GM21360 (cell line): ENCODE measurements at regions not wholly inside any gene's neighbourhood (a gene's known extent, or its start where the extent isn't known, plus 50 kb on each side); places are given as distances from the start of the nearest gene placed in this dataset.

Source experiments
- ATAC-seq: cut with Tn5 transposase; IDR thresholded peaks from one replicate; pipeline ENCODE4 v1.9.1; 2021; ENCODE audit warnings: mild to moderate bottlenecking, moderate library complexity; ENCODE audit not compliant: unreplicated experiment

DNA sequence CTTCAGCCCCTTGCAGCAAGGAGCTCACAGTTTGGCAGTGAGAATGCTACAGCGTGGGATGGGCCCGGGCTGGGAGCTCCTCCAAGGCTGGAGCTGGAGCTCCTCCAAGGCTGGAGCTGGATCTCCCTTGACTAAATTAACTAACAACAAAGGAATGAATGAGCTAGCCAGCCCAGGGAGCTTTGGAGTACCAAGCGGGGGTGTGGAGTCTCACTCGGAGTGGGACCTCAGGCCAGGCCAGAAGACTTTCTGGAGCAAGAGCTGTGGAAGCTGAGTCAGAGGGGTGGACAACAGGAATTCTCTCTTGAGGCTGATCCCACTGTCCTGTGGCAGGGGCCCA, 244.7 kb upstream of the HS6ST1 start:
- no peak for ATAC-seq

GRCh38 chr2:128564131-128564530, 245.5 kb upstream of the HS6ST1 start:
- no peak for ATAC-seq

- no peak for ATAC-seq
These were observed 245.9 kb upstream of the HS6ST1 start for GRCh38 chr2:128564551-128564950.

GRCh38 chr2:128565441-128565840, 246.8 kb upstream of the HS6ST1 start:
- ATAC-seq = no peak

GRCh38 chr2:128566671-128567070, 248.0 kb upstream of the HS6ST1 start:
- ATAC-seq = no peak

DNA sequence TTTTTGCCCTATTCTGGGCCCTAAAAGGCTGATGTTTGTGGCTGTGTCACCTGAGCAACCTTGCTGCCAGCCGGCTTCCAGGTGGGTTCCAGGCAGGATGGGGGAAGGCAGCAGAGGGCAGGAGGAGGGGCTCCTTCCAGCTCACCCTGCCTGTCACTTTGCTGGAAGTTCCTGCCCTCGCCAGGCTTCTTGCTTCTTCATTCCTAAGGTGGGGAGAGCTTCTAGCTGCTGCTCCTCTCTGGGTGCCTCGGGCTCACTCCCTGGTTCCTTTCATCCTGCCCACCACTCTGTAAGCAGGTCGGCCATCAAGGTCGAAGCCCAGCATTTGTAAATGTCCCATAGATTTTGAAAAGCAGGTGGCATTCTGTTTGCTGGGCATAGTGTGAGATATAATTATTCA, 249.4 kb upstream of the HS6ST1 start:
- no peak for ATAC-seq

DNA sequence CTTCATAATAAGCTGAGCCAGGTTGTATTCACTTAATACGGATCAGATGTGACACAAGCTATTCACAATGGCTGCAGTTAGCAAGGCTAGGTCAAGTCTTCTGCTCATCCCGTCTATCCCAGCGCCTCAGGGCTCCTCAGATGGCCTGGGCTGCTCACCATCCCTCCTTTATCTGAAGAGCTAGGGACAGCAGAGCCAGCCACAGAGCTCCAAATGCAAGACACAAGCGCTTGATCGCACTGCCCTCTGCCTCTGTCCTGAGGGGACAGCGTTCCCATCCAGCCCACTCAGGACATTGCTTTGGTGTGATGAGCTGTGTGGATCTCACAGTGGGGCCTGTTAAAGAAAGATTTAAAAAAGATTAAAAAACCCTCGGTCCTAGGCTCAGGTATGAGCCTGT, 254.4 kb upstream of the HS6ST1 start:
- no peak for ATAC-seq

GRCh38 chr2:128573531-128573930, 254.9 kb upstream of the HS6ST1 start:
- ATAC-seq = no peak

DNA sequence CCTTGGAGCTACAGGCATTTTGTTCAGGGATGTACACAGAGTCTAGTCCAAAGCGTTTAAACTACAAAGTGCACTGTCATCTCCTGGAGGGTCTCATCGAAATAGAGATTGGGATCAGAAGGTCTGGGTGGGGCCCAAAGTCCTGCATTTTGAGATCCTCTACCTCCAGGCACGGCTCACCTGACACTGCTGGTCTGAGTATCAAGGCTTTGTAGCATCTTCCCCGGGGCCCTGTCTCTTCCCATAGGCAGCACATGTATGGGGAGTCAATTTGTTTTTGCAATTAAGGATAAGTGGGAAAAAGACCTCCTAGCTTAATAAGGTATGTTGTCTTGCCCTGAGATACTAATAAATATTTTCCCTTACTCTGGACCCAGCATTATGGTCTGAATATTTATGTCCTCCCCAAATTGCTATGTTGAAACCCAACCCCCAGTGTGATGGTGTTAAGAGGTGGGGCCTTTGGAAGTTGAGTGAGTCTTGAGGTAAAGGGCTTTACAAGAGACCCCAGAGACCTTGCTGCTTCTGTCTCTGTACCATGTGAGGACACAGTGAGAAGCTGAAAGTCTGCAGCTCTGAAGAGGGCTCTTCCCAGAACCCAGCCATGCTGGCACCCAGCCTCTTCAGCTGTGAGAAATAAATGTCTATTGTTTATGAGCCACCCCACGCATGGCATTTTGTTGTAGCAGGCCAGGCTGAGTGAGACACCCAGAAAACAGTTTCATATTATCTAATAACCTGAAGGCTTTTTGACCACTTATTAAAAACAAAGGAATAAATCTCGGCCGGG, 258.7 kb upstream of the HS6ST1 start:
- ATAC-seq = no peak

DNA sequence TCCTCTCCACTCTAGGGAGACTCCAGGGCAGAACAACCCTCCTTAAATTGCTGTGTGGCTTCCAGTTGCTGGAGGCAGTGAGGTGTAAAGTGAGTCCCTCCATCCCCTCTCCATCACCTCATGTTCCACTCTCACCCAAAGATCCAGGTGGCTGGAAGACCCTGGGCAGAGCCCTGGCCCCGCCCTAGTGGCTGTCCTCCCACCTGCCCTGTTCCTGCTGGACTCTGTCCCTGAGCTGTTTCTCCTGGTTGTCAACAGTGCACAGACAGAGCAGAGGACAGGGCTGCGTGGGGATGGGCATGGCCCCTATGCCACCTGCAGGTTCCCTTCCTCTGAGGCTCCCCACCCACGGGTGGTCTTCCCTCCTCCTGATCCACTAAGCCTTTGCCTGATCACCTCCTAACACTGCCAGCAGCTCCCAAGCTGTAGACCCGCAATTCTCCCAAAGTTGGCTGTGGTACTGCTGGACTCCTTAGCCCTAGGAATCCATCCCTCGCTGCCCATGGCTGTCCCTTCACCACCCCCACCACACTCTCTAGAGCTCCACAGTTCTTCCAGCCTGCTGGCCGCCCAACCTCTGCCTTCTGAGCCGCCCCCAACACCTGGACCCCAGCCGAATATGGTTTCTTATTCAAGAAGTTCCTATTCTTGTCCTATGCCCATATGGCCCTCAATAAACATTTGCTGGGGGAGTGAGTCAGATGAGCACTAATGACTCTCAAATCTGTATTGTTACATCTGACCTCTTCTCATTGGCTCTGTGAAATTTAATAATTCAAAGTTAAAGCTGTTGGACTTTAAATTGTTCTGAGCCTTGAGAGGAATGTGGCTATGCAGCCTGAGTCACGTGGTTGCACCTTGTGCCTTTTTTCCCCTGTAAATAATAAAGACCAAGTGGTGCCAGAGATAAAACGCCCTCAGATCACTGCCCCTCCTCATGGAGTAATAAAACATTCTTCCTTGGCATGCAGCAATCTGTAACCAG, 260.0 kb upstream of the HS6ST1 start:
- ATAC-seq = no peak

GRCh38 chr2:128579825-128580224, 261.2 kb upstream of the HS6ST1 start:
- ATAC-seq = no peak

GRCh38 chr2:128580988-128581848, 262.6 kb upstream of the HS6ST1 start:
- no peak for ATAC-seq

GRCh38 chr2:128581849-128582244, 263.2 kb upstream of the HS6ST1 start:
- no peak for ATAC-seq

DNA sequence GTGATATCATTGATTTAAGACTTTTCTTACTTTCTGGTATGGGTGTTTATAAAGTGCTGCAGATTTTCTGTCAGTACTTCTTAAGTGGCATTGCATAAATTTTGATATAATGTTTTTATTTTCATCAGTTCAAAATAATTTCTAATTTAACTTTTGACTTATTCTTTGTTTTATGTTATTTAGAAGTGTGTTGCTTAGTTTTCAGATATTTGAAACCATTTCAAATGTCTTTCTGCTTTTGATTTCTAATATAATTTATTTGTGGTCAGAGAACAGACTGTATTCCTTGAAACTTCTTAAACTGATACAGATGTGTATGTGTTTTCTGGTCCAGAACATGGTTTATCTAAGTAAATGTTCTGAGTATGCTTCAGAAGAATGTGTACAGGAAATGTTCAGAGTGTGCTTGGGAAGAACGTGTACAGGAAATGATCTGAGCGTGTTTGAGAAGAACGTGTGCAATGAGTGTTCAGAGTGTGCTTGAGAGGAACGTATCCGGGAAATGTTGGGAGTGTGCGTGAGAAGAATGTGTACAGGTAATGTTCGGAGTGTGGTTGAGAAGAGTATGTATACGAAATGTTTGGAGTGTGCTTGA, 265.7 kb upstream of the HS6ST1 start:
- ATAC-seq = no peak

- ATAC-seq = no peak
These were observed 267.0 kb upstream of the HS6ST1 start for GRCh38 chr2:128585706-128586105.

DNA sequence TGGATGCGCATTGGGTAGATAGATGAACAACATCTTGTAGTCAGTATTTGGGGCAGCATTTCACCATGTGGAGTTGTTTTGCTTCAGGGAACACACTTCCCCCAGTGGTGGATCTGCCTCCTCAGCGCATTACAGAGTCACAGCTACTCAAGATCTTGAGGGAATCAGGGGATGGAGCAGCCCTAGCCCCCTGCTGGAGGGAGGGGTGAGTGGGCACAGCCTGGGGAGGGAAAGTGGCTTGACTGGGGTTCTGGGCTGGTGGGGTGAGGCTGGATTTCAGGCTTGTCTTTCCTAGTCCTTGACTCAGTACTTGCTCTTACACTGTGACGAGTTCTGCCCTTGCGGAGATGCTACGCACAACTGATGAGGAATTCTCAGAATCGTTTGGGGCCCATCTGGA, 271.0 kb upstream of the HS6ST1 start:
- ATAC-seq = no peak

- ATAC-seq = no peak
These were observed 271.8 kb upstream of the HS6ST1 start for GRCh38 chr2:128590309-128591021.

DNA sequence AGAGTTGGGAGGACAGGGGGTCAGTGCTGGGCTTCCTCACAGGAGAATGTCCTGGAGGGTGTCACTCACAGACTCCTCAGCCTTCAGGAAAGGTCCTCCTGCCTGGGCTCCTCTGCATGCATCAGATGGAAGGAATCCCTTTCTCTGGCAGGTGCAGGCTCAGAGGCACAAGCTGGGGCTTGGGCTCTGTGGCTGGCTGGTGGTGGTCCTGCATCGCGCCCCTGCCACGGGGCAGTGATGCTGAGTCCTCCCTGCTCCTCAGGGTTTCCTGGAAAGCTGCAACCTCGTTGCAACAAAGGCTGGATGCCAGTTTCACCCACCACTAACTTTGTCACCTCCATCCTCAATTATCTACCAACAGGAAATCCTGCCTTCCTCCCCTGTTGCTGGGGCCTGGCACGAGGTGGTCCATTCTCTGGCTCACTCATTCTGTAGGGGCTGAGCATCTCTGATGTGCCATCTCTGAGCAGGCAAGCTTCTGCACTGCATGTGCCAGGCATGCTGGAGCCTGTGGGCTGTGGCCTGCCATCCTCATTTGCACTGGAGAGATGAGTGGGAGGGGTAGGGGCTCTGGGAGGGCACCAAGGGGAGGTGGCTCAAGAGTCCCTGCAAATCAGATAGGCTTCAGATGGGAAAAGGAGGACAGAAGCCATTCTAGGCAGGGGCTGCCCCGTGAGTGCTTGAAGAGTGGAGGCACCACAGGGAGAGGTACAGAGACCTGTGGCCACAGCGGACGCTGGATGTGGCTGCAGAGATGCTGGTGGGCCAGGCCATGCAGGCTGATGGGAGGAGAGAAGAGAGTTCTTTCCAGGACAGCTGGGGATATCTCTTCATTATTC, 272.6 kb upstream of the HS6ST1 start:
- ATAC-seq = no peak
